ENCODE measurements at regions not wholly inside any gene's neighbourhood (a gene's known extent, or its start where the extent isn't known, plus 50 kb on each side); places are given as distances from the start of the nearest gene placed in this dataset.
"Not testable (repeated sequence)": the region's sequence is repeated elsewhere in the genome, so short reads cannot be mapped to it uniquely, and the experiment has no call there.

DNA sequence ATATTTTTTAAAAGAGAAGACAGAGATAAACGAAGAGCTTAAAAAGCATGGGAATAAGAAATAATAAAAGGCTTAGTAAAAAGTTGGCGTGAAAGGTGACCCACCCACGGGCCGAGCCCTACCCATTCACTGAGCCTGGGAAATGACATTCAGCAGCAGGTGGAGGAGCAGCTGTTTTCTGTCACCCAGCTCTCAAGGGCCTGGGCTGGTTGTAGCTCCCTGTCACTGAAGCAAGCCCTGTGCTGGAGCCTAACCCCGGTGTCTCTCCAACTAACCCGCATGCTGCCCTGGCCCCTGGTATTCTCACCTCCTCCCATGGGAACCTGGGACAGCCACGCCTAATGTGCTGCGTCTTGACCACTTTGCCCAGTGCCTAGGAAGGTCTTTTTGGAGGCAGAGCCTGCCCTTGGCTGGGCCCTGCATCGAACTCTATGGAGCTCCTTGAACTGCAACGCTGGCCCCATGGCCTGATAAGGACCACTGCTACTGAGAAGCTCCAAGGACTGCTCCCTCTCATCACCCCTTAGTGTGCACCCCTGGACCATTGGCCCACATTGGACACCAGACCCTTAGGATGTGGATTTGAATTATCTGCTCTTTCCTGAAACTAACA is 68.8 kb upstream of the IYD start:
- DNase-seq (ENCODE audit: low read depth in 2 of 2) = no peak

DNA sequence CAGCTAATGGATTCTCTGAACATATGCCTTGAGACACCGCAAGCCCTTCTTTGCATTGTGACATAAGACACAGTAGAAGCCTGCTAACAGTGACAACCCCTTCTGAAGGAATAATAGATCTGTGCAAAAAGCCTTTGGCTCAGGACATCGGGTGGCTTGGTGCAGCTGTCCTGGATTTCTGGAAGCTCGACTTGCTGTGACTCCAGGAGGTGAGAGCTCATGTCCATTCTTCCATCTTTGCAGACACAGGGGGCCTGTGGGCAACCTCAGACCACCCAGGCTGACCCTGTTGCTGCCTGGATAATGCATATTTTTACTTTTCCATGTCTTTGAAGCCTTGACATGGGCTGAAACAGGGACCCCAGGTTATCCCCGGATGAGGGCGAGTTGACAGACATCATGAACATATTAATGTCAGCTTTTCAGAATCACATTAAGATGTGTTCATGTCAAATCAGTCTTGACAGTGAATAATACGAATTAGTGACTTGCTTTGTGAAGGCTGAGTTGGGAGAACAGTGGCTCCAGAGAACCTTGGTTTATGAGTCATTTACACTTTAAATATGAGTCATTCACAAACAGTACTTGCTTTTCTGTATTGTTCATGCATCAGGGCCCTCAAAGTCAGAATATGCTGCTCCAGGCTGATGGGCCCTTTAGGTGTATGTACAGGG is 66.8 kb upstream of the IYD start:
- peak; percentile 23 to 37 for DNase-seq (ENCODE audit: low read depth in 2 of 2)

DNA sequence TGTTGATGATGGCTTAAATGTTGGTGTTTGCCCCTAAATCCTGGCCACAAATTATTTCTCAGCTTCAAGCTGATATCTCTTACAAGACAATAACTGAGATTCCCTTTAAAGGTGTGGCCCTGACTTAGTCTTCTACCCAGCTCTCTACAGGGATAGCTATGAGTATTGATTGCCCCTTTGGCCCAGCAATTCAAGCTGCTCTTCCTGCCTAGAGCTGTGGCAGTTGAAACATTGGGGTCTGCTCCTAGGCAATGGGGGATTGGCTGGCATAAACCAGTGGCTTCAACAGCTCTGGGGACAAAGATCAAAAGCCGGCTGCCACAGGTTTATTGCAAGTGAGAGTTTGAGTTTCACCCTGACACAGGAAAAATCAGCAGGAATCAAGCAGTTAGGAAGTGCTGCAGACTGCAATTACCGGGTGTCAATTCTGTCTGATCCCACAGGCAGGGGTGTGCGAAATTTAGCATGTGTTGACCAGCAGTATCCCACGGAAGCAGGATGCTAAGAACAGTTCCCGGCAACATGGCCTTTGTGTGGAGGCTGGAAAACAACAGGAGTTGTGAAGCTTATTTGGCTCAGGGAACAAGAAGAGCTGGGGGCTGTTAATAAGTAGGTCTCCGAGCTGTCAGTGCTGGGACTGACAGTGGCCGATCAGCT is 66.2 kb upstream of the IYD start:
- DNase-seq (ENCODE audit: low read depth in 2 of 2) = no peak

DNA sequence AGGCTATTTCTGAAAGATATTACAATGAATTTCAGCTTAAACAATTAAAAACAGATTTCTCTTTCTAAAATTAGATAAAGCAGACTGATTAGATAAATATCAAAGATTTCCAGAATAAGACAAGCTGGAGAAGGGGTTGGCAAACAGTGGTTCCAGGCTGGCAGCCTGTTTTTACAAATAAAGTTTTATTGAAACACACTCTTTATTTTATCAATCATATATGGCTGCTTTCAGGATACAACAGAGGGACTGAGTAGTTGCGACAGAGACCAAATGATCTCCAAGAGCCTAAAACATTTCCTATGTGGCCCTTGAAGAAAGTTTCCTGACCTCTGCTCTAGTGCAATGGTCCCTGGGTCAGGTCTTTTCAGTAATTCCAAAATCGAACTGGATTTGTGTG is 65.6 kb upstream of the IYD start:
- no peak for DNase-seq (ENCODE audit: low read depth in 2 of 2)

DNA sequence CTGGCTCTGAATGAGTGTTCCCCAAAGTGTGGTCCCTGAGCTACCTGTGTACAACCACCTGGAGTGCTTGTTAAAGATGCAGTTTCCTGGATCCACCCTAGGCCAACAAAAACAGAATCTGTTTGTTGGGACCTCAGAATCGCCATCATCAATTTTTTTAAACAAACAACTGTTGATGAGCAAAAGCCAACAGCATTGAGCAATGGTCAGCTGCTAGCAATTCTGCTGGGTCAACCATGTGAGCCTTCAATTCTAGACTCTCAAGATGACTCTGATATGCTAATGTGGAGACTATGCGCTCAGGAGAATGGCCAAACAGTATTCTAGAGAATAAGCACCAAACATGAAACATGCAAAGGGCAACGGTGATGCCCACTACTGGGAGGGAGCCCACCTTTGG is 64.4 kb upstream of the IYD start:
- DNase-seq (ENCODE audit: low read depth in 2 of 2) = no peak

DNA sequence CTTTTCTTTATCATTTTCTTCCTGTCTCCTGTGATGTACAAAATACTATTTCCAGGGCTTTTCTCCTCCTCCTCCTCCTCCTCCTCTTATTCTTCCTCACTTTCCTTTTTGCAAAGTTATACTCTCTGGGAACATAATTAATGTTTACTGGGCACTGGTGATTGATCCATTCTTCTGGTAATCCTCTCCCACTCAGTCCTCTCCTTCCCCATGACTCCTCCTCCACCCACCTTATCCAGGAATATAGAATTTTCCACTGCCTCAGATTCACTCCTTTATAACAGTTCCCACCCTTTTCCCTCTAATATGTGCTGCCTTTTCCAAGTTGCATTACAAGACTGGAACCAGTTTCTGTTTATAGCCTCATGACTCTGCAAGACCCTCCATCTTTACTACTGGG is 62.5 kb upstream of the IYD start:
- no peak for DNase-seq (ENCODE audit: low read depth in 2 of 2)

DNA sequence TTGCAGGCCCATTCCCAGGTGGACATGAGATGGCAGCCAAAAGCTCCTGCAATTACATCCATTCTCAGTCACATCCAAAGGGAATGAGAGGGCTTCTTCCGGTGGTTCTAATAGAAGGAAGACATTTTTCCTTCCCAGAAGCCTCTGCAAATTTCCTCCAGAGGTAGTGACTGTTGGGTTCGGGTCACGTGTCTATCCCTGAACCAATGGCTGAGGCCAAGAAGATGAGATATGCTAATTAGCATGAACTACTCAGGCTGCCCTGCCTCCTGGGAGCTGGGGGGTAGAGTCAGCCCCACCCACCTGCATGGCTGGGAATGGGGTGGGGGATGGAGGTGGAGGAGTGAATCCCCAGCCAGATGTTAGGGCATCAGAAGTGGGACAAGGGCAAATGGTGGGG is 61.3 kb upstream of the IYD start:
- no peak for DNase-seq (ENCODE audit: low read depth in 2 of 2)

DNA sequence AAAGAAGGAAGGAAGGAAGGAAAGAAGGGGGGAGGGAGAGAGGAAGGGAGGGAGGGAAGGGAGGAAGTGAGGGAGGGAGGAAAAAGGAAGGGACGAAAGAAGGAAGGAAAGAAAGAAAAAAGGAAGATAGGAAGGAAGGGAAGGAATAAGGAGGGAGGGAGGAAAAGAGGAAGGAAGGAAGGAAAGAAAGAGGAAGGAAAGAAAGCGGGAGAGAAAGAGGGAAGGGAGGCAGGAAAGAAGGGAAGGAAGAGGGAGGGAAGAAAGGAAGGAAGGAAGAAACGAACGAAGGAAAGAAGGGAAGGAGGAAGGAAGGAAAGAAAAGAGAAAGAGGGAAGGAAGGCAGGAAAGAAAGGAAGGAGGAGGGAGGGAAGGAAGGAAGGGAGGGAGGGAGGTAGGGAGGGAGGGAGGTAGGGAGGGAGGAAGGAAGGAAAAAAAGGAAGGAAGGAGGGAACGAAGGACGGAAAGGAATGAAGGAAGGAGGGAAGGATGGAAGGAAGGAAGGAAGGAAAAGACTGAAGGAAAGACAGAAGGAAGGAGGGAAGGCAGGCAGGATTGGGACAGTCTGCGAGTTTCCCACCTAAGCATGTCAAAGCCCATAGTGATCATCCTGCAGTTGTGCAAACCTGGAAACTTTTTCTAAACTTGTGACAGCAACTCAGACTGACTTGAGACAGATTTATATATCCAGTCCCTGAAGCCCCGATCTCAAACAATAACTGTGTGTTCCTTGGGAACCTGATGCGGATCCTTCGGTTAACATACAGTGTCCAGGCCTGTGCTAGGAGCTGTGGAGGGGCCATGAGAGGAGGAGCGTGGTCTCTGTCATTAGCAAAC is 59.8 kb upstream of the IYD start:
- no peak for DNase-seq (ENCODE audit: low read depth in 2 of 2)

- DNase-seq (ENCODE audit: low read depth in 2 of 2) = no peak
Measured at GRCh38 chr6:150310539-150310938, 58.3 kb upstream of the IYD start.

DNA sequence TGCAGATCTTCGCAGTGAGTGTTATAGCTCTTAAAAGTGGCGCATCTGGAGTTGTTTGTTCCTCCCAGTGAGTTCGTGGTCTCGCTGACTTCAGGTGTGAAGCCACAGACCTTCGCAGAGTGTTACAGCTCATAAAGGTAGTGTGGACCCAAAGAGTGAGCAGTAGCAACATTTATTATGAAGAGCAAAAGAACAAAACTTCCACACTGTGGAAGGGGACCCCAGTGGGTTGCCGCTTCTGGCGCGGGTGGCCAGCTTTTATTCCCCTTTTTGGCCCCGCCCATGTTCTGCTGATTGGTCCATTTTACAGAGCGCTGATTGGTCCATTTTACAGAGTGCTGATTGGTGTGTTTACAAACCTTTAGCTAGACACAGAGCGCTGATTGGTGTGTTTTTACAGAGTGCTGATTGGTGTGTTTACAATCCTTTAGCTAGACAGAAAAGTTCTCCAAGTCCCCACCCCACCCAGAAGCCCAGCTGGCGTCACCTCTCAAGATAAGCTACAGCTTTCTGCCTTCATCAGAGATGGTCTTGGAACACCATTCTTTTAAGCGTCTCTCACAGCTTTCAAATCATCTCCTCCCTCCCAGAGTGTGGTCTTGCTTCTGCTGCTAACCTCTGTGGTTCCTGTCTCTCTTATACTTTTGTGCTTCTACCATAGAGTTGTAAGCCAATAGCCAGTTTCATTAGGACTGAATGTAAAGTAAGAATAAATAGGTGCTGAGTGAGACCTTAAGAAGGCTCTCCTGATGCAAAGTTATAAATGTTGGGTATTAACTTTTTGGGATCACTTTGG is 57.5 kb upstream of the IYD start:
- not testable (repeated sequence) for DNase-seq (ENCODE audit: low read depth in 2 of 2)

DNA sequence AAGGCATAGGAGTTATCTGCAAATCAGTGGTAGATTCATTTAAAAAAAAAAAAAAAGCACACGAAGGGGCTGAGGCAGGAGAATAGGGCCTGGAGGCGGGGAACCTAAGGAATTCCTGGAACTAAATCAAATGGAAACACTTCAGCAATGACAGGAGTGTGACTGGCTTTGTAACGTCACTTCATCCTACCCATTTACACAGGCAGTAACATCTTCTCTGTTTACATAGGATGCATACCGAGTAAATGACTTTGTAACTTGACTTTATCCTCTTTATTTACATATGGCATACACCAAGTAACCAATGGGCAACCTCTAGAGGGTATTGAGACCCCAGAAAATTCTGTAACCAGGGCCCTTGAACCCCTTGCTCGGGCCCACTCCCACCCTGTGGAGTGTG is 56.4 kb upstream of the IYD start:
- no peak for DNase-seq (ENCODE audit: low read depth in 2 of 2)

DNA sequence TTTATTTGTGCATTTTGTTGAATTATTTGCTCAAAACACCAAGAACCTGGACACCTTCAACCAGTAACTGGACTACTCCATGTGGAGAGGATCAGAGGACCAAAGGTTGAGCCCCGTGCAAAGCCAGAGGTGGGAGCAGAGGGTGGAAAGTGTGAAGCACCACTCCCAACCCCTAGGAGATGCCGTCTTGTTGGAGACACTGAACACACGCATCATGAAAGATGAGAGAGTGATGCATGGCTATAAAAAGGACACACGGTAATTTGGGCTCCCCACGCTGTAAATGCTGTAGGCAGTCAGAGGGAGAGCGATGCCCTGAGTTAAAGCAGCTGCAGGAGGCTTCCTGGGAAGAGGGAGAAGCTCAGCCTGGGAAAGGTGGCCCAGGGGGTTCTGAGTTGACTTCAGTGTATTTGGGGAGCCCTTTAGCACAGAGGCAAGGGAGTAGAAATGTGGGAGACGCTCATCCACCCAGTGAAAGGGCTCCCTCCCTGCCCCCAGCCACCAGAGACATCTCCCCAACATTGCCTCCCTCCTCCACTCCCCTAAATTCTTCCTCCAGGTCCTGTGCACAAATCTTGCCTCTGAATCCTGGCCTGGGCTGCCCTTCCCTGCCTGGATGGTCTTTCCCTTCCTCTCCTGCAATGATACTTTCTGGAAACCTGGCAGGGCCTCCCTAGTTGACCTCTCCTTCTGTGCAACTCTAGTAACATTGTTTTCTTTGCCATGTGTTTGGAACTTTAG is 55.8 kb upstream of the IYD start:
- DNase-seq (ENCODE audit: low read depth in 2 of 2) = no peak

- DNase-seq (ENCODE audit: low read depth in 2 of 2) = no peak
Measured at GRCh38 chr6:150313781-150314180, 55.0 kb upstream of the IYD start.

GRCh38 chr6:150314230-150315188 is 54.3 kb upstream of the IYD start:
- DNase-seq (ENCODE audit: low read depth in 2 of 2) = no peak

DNA sequence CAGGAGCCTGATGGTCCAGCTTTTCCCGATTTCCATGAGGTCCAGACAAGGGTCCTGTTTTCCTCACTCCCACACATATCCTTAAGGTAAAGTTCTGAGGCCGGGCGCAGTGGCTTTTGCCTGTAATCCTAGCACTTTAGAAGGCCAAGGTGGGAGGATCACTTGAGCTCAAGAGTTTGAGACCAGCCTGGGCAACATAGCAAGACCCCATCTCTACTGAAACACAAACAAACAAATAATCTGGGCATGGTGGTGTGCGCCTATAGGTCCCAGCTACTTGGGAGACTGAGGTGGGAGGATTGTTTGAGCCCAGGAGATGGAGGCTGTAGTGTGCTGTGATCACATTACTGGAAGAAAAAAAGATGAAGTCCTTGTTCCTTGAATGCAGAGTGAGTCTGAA is 53.2 kb upstream of the IYD start:
- no peak for DNase-seq (ENCODE audit: low read depth in 2 of 2)

GRCh38 chr6:150316936-150317335 is 51.9 kb upstream of the IYD start:
- no peak for DNase-seq (ENCODE audit: low read depth in 2 of 2)
